SH-SY5Y (cell line): ENCODE measurements at regions not wholly inside any gene's neighbourhood (a gene's known extent, or its start where the extent isn't known, plus 50 kb on each side); places are given as distances from the start of the nearest gene placed in this dataset.

Experiments
- GATA2 ChIP-seq: IDR thresholded peaks from 2 replicates; pipeline ENCODE4 v1.6.1; 2011; ENCODE audit warnings: mild to moderate bottlenecking, low read depth, low read length
- GATA3 ChIP-seq: IDR thresholded peaks from 2 replicates; pipeline ENCODE4 v1.6.1; 2011; ENCODE audit warnings: low read depth, mild to moderate bottlenecking, low read length, moderate library complexity

DNA sequence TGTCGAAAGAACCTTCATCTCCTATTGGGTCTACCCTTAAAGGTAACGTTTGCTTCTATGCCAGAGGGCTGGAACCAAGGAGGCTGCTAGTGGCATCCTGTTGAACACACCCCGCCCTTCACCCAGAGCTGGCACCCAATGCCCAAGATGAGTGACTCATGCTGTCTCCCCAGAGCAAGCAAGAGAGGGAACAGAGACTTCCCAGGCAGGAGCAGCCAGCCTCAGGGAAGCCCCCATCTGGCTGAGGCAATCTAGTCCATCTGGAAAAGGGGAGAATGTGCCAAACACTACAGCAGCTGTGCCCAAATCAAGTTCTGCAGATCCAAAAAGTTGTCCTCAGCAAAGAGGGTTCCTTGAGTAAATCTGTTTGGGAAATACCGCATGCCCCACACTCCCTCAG is 91.9 kb upstream of the TP53I11 start:
- TF ChIP-seq GATA3 (no peak), GATA2 (peak; percentile 35; the same call in 1 of the 2 replicates)
